NCI-H1048 (cell line): ENCODE measurements at regions not wholly inside any gene's neighbourhood (a gene's known extent, or its start where the extent isn't known, plus 50 kb on each side); places are given as distances from the start of the nearest gene placed in this dataset.
"Not testable (repeated sequence)": the region's sequence is repeated elsewhere in the genome, so short reads cannot be mapped to it uniquely, and the experiment has no call there.

ENCODE experiments used
- DNase-seq: peaks from one replicate; lab custom pipeline; 2025; lab: John Stamatoyannopoulos, UW

GRCh38 chr4:102397056-102397455 lies 51.8 kb upstream of the SLC39A8 start:
- DNase-seq = not testable (repeated sequence)

GRCh38 chr4:102399021-102399420 lies 53.7 kb upstream of the SLC39A8 start:
- DNase-seq = no peak

GRCh38 chr4:102400898-102401297 lies 55.6 kb upstream of the SLC39A8 start:
- DNase-seq = no peak

GRCh38 chr4:102402223-102402622 lies 56.9 kb upstream of the SLC39A8 start:
- no peak for DNase-seq

- no peak for DNase-seq
Measured at GRCh38 chr4:102403116-102403515, 57.8 kb upstream of the SLC39A8 start.

- DNase-seq = no peak
Measured at GRCh38 chr4:102404431-102404969, 59.2 kb upstream of the SLC39A8 start.

GRCh38 chr4:102405821-102406401 lies 60.6 kb upstream of the SLC39A8 start:
- no peak for DNase-seq

- not testable (repeated sequence) for DNase-seq
Measured at GRCh38 chr4:102410884-102411283, 65.6 kb upstream of the SLC39A8 start.

GRCh38 chr4:102411408-102411807 lies 66.1 kb upstream of the SLC39A8 start:
- no peak for DNase-seq

GRCh38 chr4:102416765-102417164 lies 71.5 kb upstream of the SLC39A8 start:
- DNase-seq = no peak

GRCh38 chr4:102420563-102421398 lies 75.5 kb upstream of the SLC39A8 start:
- DNase-seq = peak; percentile 55

- no peak for DNase-seq
Measured at GRCh38 chr4:102422843-102423242, 77.6 kb upstream of the SLC39A8 start.

- DNase-seq = no peak
Measured at GRCh38 chr4:102423375-102423774, 77.8 kb upstream of the NFKB1 start.

GRCh38 chr4:102427371-102427998 lies 73.7 kb upstream of the NFKB1 start:
- DNase-seq = no peak

GRCh38 chr4:102428122-102428521 lies 73.0 kb upstream of the NFKB1 start:
- no peak for DNase-seq

GRCh38 chr4:102429553-102429952 lies 71.6 kb upstream of the NFKB1 start:
- no peak for DNase-seq

- DNase-seq = no peak
Measured at GRCh38 chr4:102430461-102430910, 70.7 kb upstream of the NFKB1 start.

- DNase-seq = no peak
Measured at GRCh38 chr4:102431608-102431961, 69.6 kb upstream of the NFKB1 start.

- DNase-seq = no peak
Measured at GRCh38 chr4:102437111-102437510, 64.0 kb upstream of the NFKB1 start.

- peak; percentile 4 for DNase-seq
Measured at GRCh38 chr4:102438396-102439235, 62.5 kb upstream of the NFKB1 start.

- peak; percentile 29 for DNase-seq
Measured at GRCh38 chr4:102439236-102439614, 61.9 kb upstream of the NFKB1 start.

- no peak for DNase-seq
Measured at GRCh38 chr4:102439812-102440211, 61.3 kb upstream of the NFKB1 start.
